H1 (cell line): ENCODE measurements at regions not wholly inside any gene's neighbourhood (a gene's known extent, or its start where the extent isn't known, plus 50 kb on each side); places are given as distances from the start of the nearest gene placed in this dataset.

ENCODE experiments used
- GABPA ChIP-seq: IDR thresholded peaks from 2 replicates; pipeline ENCODE4 v1.6.1; 2011; ENCODE audit warnings: mild to moderate bottlenecking, low read length, moderate library complexity, borderline replicate concordance; ENCODE audit not compliant: insufficient read depth
- POLR2AphosphoS5 ChIP-seq: IDR thresholded peaks from 2 replicates; pipeline ENCODE4 v1.6.1; 2011; ENCODE audit warnings: low read depth, low read length
- TF ChIP-seq, protein P1 (sequence below), 3 experiments: IDR thresholded peaks; 1 replicate in 2 of 3; 2 replicates in 1 of 3; pipeline versions ENCODE4 v1.5.1 to v1.6.1; 2011; ENCODE audit warnings: low read length in 3 of 3, mild to moderate bottlenecking in 3 of 3, inconsistent platforms in 2 of 3, low read depth in 1 of 3, moderate library complexity in 1 of 3; ENCODE audit not compliant: insufficient read depth in 1 of 3; ENCODE audit errors: control extremely low read depth in 1 of 3

DNA sequence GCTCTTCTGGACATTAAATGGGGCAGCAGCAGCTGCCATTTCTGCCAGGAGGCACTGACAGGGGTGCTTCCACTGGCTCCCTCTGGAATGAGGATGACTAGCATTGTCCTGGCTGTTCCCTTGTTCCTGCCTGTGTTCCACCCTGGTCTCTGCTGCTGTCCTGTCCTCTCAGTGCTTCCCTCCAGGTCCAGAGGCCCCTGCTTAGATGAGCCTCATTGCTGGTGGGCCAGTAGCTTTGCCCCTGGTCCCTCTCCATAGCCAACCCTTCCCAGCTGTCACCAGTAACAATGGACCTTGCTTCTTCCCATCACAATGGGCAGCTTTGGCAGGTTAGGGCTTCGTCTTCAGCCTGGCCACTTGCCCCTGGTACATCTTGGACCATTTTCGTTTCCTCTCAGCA lies 561.1 kb downstream of the TCERG1L start:
- TF ChIP-seq POLR2AphosphoS5 (no peak), GABPA (no peak)
- TF ChIP-seq, protein P1, sequence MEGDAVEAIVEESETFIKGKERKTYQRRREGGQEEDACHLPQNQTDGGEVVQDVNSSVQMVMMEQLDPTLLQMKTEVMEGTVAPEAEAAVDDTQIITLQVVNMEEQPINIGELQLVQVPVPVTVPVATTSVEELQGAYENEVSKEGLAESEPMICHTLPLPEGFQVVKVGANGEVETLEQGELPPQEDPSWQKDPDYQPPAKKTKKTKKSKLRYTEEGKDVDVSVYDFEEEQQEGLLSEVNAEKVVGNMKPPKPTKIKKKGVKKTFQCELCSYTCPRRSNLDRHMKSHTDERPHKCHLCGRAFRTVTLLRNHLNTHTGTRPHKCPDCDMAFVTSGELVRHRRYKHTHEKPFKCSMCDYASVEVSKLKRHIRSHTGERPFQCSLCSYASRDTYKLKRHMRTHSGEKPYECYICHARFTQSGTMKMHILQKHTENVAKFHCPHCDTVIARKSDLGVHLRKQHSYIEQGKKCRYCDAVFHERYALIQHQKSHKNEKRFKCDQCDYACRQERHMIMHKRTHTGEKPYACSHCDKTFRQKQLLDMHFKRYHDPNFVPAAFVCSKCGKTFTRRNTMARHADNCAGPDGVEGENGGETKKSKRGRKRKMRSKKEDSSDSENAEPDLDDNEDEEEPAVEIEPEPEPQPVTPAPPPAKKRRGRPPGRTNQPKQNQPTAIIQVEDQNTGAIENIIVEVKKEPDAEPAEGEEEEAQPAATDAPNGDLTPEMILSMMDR (IDR thresholded peaks at IDR 0.05; ENCODE audit: control extremely low read depth in 1 of 3, insufficient read depth in 1 of 3, low read depth in 1 of 3, low read length in 3 of 3) = no peak
